GM19025 (cell line): ENCODE measurements at regions not wholly inside any gene's neighbourhood (a gene's known extent, or its start where the extent isn't known, plus 50 kb on each side); places are given as distances from the start of the nearest gene placed in this dataset.
"Not testable (repeated sequence)": the region's sequence is repeated elsewhere in the genome, so short reads cannot be mapped to it uniquely, and the experiment has no call there.

Experiments used
- ATAC-seq: cut with Tn5 transposase; IDR thresholded peaks from one replicate; pipeline ENCODE4 v1.9.1; 2021; ENCODE audit warnings: mild to moderate bottlenecking, low read depth, moderate library complexity; ENCODE audit not compliant: unreplicated experiment

GRCh38 chr4:64738240-64738639 is 329.0 kb upstream of the TECRL start:
- no peak for ATAC-seq

DNA sequence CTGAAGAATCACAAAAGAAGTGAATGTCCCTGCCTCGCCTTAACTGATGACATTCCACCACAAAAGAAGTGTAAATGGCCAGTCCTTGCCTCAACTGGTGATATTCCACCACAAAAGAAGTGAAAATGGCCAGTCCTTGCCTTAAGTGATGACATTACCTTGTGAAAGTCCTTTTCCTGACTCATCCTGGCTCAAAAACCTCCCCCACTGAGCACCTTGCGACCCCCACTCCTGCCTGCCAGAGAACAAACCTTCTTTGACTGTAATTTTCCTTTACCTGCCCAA is 328.5 kb upstream of the TECRL start:
- not testable (repeated sequence) for ATAC-seq

DNA sequence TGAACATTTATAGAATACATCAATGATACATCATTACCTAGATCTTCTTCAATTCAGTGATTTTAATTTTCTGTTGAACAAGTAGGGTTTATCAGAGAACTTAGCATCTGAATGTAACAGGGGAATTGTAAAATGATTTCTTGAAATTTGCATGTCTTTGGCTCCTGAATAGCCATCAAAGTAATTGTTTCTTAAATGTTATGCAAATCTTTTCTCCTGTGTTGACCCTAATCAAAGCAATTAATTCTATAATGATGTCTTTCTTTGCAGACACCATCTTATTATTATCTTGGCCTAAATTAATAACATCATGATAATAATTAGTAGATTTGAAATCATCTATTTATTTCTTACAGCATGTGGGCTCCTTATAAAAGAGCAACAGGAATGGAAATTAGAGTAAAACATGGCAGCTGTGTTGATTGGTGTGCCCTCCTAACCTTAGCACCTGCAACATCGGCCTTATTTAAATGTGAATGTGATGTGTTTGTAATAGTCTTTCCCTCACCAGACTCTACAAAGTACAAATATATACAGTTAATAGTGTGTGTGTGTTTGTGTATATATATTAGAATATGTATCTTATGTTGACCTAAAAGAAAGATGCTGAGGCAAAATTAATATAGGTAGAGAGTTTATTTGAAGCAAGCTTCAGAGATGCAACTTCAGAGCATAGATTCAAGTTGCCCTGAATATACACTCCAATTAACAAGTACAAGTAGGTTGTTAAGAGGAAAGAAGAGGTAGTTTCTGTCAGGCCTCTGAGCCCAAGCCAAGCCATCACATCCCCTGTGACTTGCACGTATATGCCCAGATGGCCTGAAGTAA is 328.0 kb upstream of the TECRL start:
- ATAC-seq: no peak

DNA sequence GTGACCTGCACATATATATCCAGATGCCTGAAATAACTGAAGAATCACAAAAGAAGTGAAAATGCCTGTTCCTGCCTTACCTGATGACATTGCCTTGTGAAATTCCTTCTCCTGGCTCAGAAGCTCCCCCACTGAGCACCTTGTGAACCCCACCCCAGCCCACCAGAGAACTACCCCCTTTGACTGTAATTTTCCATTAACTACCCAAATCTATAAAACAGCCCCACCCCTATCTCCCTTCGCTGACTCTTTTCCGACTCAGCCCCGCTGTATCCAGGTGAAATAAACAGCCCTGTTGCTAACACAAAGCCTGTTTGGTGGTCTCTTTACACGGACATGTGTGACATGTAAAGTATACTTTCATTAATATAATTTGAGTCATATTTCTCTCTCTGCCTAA is 320.3 kb upstream of the TECRL start:
- no peak for ATAC-seq

DNA sequence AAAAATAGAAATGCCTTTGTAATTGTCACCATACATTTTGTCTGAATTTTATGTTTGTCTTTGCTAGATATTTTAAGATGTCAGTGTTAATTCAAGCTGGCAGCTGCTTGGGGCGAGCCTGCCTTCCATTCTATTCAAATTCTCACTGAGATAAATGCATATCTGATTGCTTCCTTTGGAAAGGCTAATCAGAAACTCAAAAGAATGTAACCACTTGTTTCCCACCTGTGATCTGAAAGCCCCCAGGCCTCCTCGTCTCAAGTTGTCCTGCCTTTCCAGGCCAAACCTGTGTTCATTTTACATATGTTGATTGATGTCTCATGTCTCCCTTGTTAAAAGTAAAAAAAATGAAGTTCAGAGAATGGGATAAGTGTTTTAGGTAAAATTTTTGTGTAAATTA is 318.7 kb upstream of the TECRL start:
- no peak for ATAC-seq

DNA sequence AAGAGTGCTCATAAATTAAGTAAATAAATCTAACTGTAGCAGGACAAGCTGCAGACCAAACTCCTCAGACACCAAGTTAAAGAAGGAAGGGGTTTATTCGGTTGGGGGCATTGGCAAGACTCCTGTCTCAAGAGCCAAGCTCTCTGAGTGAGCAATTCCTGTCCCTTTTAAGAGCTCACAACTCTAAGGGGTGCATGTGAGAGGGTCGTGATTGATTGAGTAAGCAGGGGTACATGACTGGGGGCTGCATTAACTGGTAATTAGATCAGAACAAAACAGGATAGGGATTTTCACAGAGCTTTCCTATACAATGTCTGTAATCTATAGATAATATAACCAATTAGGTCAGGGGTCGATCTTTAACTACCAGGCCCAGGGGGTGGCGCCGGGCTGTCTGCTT is 318.1 kb upstream of the TECRL start:
- ATAC-seq: not testable (repeated sequence)

- no peak for ATAC-seq
These were observed 315.4 kb upstream of the TECRL start for GRCh38 chr4:64724689-64725088.

DNA sequence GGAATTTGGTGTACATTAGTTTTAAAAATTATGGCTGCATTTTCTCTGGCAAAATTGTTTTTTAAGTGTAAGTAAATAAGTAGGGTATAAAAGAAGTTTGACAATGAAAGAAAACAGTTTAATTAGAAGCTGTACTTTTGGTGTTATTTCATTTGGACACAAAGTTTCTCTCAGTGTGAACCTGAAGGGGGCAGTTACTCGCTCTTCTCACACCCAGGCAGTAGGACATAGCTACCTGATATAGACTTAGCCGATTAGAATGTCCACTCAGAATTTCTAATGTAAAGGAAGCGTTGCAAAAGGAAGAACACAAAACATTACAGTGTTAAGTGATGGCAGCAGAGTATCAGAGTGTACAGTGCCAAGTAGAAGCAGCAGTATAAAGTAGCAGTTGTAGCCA is 311.9 kb upstream of the TECRL start:
- ATAC-seq: no peak

DNA sequence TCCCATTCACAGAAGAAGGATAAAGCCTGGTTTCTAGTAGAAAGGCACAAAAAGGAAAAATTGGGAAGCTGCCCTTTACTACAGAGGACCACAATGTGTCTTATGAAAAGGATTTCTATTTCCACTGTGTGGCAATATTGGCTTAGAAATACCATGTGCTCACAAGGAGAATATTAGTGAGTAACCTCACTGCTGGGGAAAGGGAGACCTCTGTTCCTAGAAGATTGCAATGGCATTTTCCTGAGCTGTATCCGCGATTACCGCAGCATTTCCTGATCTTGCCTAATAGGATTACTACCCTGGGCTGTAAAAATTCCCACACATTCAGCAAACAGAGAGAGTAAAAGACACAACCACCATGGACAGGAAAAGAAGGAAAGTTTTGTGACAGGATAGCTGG is 308.8 kb upstream of the TECRL start:
- ATAC-seq: no peak

DNA sequence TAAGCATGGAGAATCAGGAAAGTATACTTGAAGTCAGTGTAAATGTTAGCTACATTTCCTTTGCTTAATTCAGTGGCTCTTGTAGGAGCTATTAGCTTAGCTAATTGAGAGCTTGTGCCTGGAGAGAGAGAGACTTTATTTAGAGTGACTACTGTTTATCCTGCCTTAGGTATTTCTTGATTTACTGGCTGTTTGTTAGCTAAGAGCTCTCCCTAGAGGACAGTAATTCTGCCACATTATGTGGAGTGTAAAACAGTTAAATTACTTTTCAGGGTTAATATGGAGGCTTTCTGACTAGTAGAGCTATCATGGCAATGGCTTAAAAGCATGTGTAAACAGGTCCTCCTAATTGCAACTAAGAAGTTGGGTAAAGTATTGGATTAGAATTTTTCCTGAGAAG is 306.5 kb upstream of the TECRL start:
- no peak for ATAC-seq

DNA sequence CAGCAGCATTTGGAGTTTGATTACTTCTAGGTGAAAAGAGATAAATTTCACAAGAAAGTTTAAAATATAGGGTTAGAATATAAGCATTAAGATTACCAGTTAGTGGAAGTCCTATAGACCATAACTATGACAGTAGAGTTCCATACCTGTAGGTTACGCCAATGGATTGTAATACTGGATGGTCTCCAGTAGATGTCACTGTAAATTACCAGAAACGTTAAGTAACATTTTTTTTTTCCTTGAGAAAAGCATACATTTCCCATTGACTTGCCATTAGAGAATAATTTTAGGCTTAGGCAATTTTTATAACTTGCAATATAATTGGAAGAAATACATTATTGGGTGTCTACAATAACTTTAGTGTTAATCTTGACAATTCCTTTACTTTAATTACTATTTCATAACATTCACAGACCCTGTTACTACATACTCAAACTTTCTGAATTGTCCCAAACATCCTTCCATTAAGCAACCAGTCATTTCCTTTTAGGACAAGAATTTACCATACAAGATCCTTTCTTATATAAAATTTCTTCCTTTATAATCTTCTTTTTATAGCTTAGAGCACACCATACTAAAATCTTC is 304.1 kb upstream of the TECRL start:
- ATAC-seq: no peak

- no peak for ATAC-seq
These were observed 303.3 kb upstream of the TECRL start for GRCh38 chr4:64712590-64712989.

GRCh38 chr4:64705989-64706388 is 296.7 kb upstream of the TECRL start:
- no peak for ATAC-seq

DNA sequence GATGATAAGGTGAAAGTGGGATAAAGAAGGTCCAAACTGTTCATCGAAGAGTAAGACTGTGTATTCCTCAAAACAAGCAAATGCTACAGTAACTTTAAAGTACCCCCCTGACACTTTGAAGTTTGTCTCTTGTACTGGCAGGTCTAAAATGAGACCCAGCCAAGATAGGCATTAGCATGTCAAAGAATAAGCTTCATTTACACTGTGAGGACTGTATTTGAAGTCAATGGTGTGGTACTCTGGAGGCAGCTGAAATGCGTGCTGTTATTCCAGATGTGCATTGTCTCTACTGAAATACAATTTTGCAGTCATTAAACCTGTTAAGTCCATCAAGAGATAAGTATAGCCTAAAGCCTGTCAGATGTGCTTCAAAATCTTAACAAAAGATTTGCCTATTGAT is 288.9 kb upstream of the TECRL start:
- no peak for ATAC-seq

DNA sequence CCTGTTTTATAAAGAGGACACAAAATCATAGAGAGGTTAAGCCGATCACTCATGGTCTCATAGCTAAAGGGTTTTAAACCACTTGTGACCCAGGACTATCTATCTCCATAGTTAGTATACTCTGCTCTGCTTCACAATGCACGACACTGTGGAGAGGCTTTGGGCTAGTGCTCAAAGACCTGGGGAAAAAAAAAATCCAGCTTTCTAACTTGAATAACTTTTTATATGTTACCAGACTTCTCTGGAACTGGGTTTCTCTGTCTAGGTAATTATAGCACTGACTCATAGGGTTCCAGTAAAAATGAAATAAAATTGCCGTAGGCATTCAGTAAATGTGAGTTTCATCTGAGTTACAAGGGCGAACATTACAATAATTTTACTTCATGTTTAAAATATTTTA is 273.7 kb upstream of the TECRL start:
- ATAC-seq: no peak

DNA sequence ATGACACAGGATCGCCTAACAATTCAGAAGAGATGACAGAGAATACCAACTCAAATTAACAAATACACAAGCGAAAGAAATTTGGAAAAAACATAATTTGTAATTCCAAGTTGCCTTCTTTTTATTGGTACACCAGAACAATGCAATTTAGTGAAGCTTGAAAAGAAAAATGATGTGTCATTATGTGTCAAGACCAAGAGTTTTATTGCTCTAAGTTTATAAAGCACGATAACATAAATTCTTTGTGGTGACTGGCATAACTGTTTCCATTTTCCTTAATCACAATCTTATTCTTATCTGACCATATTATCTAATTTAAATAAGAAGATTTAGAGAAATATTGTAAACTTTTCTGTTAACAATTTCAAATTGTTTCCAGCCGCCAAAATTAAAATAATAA is 273.2 kb upstream of the TECRL start:
- no peak for ATAC-seq

GRCh38 chr4:64673121-64673520 is 263.9 kb upstream of the TECRL start:
- ATAC-seq: not testable (repeated sequence)

GRCh38 chr4:64670647-64671046 is 261.4 kb upstream of the TECRL start:
- no peak for ATAC-seq

DNA sequence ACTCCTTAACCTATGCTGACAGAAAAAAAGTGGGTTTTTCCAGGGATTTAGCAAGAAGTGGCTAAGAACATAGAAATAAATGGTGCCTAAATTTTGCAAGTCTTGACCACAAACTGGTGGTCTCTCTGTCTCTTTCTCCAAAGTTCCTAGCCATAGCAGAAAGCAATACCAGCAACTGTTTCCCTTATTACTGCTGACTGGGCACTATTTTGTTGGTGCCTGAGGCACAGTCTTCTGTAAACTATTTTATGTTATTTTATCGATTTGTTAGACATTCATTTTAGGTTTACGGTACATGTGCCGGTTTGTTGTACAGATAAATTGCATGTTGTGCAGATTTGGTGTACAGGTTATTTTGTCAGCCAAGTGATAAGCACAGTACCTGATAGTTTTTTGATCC is 234.6 kb upstream of the TECRL start:
- no peak for ATAC-seq

- ATAC-seq: no peak
These were observed 233.7 kb upstream of the TECRL start for GRCh38 chr4:64642936-64643335.

- not testable (repeated sequence) for ATAC-seq
These were observed 231.2 kb upstream of the TECRL start for GRCh38 chr4:64640402-64640801.

GRCh38 chr4:64625438-64625837 is 216.2 kb upstream of the TECRL start:
- no peak for ATAC-seq

DNA sequence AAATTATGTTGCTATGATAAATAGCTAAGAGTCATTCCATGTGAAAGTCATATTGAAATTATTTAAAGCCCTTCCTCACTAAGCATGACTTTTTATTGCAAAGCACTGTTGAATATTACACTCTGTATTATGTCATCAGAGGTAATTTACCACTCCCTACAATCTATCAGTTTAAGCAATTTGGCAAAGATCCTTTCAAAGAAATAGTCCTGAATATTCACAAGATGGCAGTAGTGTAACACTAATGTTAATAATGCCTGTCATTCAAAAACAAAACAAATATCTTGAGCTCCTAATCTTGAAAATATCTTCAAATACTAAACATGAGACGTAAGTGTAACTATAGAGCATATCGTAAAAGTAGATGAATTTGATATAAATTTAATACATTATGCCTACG is 208.6 kb upstream of the TECRL start:
- no peak for ATAC-seq
